MM.1S (cell line): ENCODE measurements at regions not wholly inside any gene's neighbourhood (a gene's known extent, or its start where the extent isn't known, plus 50 kb on each side); places are given as distances from the start of the nearest gene placed in this dataset.

Experiments
- DNase-seq: peaks from one replicate; pipeline ENCODE4 v3.0.0-alpha.2; 2015
- H2AFZ ChIP-seq: fragments of 300-600 bp; sonication (generic); 2 replicates; pipeline ENCODE4 v1.6.0; 2016; ENCODE audit warnings: antibody characterized with exemption, low read length
- H3F3A ChIP-seq: fragments of 300-600 bp; sonication (generic); 2 replicates; pipeline ENCODE4 v1.6.1; 2016; ENCODE audit warnings: mild to moderate bottlenecking, antibody characterized with exemption, low read length, moderate library complexity, mixed read lengths; ENCODE audit not compliant: insufficient read depth
- H3K27ac ChIP-seq: fragments of 300-600 bp; sonication (generic); 2 replicates; pipeline ENCODE4 v1.5.1; 2016; ENCODE audit warnings: mild to moderate bottlenecking, low read length
- H3K27me3 ChIP-seq: fragments of 300-600 bp; sonication (generic); replicated peaks from 2 replicates; pipeline ENCODE4 v1.6.0; 2016; ENCODE audit warnings: low read length; ENCODE audit not compliant: insufficient read depth
- H3K36me3 ChIP-seq: fragments of 300-600 bp; sonication (generic); replicated peaks from 2 replicates; pipeline ENCODE4 v1.6.1; 2016; ENCODE audit warnings: mild to moderate bottlenecking, low read length, mixed read lengths; ENCODE audit not compliant: insufficient read depth
- H3K4me1 ChIP-seq: fragments of 300-600 bp; sonication (generic); 2 replicates; pipeline ENCODE4 v1.6.1; 2016; ENCODE audit warnings: low read length, mixed read lengths
- H3K4me2 ChIP-seq: fragments of 300-600 bp; sonication (generic); 2 replicates; pipeline ENCODE4 v1.6.0; 2016; ENCODE audit warnings: low read depth, low read length
- H3K4me3 ChIP-seq: fragments of 300-600 bp; sonication (generic); 2 replicates; pipeline ENCODE4 v1.5.1; 2016; ENCODE audit warnings: low read length, mixed read lengths
- H3K79me2 ChIP-seq: fragments of 300-600 bp; sonication (generic); 2 replicates; pipeline ENCODE4 v1.6.1; 2016; ENCODE audit warnings: mixed run types, low read length, mixed read lengths
- H3K9ac ChIP-seq: fragments of 300-600 bp; sonication (generic); 2 replicates; pipeline ENCODE4 v1.6.1; 2016; ENCODE audit warnings: low read length, mixed read lengths
- H3K9me2 ChIP-seq: fragments of 300-600 bp; sonication (generic); replicated peaks from 2 replicates; pipeline ENCODE4 v1.6.1; 2016; ENCODE audit warnings: mild to moderate bottlenecking, low read length, mixed read lengths; ENCODE audit not compliant: insufficient read depth
- H3K9me3 ChIP-seq: fragments of 300-600 bp; sonication (generic); replicated peaks from 2 replicates; pipeline ENCODE4 v1.6.1; 2016; ENCODE audit warnings: mild to moderate bottlenecking, low read length, mixed read lengths; ENCODE audit not compliant: insufficient read depth
- H4K20me1 ChIP-seq: fragments of 300-600 bp; sonication (generic); 2 replicates; pipeline ENCODE4 v1.6.1; 2016; ENCODE audit warnings: mild to moderate bottlenecking, low read length, moderate library complexity, mixed read lengths; ENCODE audit not compliant: insufficient read depth
- EZH2 ChIP-seq: fragments of 300-600 bp; sonication (generic); optimal IDR thresholded peaks from 2 replicates; pipeline ENCODE3; 2017; ENCODE audit warnings: low read depth, mild to moderate bottlenecking, antibody characterized with exemption, low read length, mixed read lengths
- EZH2phosphoT487 ChIP-seq: fragments of 300-600 bp; sonication (generic); IDR thresholded peaks from 2 replicates; pipeline ENCODE4 v1.6.1; 2018; ENCODE audit warnings: antibody characterized with exemption, low read length
- TF ChIP-seq, protein P1 (sequence below): fragments of 300-600 bp; sonication (generic); IDR thresholded peaks from 2 replicates; pipeline ENCODE4 v1.5.1; 2016; ENCODE audit warnings: antibody characterized with exemption, low read length, mixed read lengths

DNA sequence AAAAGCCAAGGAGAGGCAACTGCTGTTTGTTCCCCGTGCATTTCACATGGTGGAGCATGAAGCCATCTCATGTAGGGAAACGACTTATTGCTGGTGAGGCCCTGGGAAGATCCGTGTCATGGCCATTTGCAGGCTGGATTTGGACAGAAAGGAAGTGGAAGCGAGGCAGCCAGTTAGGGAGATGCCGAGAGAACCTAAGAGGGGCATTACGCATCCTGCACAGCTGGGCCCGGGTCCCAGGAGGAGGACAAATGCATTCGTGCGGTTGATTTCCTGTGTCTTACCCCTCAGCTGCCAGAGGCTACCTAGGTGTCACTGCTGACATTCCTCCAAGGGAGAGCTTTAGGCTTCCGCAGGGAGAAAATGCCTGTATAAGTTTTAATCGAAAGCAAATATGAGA lies 316.2 kb upstream of the CDYL start:
- no peaks in the 10 kb centered on the region for H3K36me3 ChIP-seq
- H3F3A ChIP-seq: no peaks in the 10 kb centered on the region
- H4K20me1 ChIP-seq: no peaks in the 10 kb centered on the region
- no peak overlapping the region for H3K27ac ChIP-seq
- H3K79me2 ChIP-seq: no peaks in the 10 kb centered on the region
- H3K4me2 ChIP-seq: no peak overlapping the region
- no peaks in the 10 kb centered on the region for H3K9me2 ChIP-seq
- H3K9me3 ChIP-seq: no peaks in the 10 kb centered on the region
- no peak for DNase-seq
- no peaks in the 10 kb centered on the region for H3K27me3 ChIP-seq
- no peaks in the 10 kb centered on the region for H3K4me1 ChIP-seq
- no peak for TF ChIP-seq EZH2phosphoT487
- H3K4me3 ChIP-seq: no peak overlapping the region
- no peak overlapping the region for H3K9ac ChIP-seq
- H2AFZ ChIP-seq: no peak overlapping the region

DNA sequence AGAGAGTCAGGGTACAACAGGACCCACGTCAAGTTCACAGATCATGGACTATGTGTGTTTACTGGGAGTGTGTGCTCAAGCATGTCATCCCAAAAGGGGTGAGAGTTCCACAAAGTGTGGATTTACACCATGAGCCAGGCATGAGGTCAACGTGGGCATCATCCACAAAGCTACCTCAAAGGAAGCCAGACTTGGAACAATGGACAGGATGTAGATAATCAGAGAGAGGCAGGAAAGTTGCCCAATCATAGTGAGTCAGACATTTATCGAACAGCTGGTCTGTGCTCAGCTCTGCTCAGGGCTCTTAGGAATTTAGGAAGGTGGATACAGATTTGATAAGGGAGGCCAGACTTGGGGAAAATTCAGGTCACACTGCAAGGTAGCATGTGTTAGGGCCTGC lies 317.2 kb upstream of the CDYL start:
- H3K9ac ChIP-seq: no peak overlapping the region
- no peaks in the 10 kb centered on the region for H3K79me2 ChIP-seq
- H2AFZ ChIP-seq: no peak overlapping the region
- no peaks in the 10 kb centered on the region for H3F3A ChIP-seq
- no peaks in the 10 kb centered on the region for H4K20me1 ChIP-seq
- H3K27me3 ChIP-seq: no peaks in the 10 kb centered on the region
- no peaks in the 10 kb centered on the region for H3K4me1 ChIP-seq
- no peak for DNase-seq
- no peaks in the 10 kb centered on the region for H3K36me3 ChIP-seq
- H3K4me2 ChIP-seq: no peak overlapping the region
- no peaks in the 10 kb centered on the region for H3K9me3 ChIP-seq
- no peaks in the 10 kb centered on the region for H3K9me2 ChIP-seq
- TF ChIP-seq EZH2phosphoT487 (no peak), EZH2 (no peak)
- TF ChIP-seq, protein P1, sequence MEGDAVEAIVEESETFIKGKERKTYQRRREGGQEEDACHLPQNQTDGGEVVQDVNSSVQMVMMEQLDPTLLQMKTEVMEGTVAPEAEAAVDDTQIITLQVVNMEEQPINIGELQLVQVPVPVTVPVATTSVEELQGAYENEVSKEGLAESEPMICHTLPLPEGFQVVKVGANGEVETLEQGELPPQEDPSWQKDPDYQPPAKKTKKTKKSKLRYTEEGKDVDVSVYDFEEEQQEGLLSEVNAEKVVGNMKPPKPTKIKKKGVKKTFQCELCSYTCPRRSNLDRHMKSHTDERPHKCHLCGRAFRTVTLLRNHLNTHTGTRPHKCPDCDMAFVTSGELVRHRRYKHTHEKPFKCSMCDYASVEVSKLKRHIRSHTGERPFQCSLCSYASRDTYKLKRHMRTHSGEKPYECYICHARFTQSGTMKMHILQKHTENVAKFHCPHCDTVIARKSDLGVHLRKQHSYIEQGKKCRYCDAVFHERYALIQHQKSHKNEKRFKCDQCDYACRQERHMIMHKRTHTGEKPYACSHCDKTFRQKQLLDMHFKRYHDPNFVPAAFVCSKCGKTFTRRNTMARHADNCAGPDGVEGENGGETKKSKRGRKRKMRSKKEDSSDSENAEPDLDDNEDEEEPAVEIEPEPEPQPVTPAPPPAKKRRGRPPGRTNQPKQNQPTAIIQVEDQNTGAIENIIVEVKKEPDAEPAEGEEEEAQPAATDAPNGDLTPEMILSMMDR: no peak
- H3K4me3 ChIP-seq: no peak overlapping the region
- H3K27ac ChIP-seq: no peak overlapping the region

DNA sequence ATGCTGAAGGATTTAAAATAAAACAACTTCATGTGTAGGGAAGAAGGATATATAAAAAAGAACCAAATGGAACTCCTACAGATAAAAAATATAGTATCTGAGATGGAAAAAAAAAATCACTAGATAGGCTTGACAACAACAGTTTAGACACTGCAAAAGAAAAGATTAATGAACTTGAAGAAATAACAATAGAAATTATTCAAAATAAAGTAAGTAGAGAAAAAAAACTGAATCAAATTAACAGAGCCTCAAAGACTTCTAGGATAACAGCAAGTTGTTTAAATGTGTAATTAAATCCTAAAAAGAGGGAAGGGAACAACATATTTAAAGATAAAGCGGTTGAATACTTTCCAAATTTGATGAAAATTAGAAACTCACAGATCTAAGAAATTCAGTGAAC lies 316.3 kb upstream of the ECI2 start:
- Histone ChIP-seq H3K9ac (no peak overlapping the region), H3K27ac (no peak overlapping the region), H3F3A (no peaks in the 10 kb centered on the region), H3K9me3 (no peaks in the 10 kb centered on the region), H3K4me2 (no peak overlapping the region), H3K4me1 (no peaks in the 10 kb centered on the region), H2AFZ (no peak overlapping the region), H3K9me2 (no peaks in the 10 kb centered on the region), H3K4me3 (no peak overlapping the region), H3K27me3 (no peaks in the 10 kb centered on the region), H4K20me1 (no peaks in the 10 kb centered on the region), H3K36me3 (no peaks in the 10 kb centered on the region), H3K79me2 (no peaks in the 10 kb centered on the region)
- no peak for DNase-seq
- TF ChIP-seq EZH2phosphoT487 (no peak), EZH2 (no peak)
- TF ChIP-seq, protein P1: no peak

DNA sequence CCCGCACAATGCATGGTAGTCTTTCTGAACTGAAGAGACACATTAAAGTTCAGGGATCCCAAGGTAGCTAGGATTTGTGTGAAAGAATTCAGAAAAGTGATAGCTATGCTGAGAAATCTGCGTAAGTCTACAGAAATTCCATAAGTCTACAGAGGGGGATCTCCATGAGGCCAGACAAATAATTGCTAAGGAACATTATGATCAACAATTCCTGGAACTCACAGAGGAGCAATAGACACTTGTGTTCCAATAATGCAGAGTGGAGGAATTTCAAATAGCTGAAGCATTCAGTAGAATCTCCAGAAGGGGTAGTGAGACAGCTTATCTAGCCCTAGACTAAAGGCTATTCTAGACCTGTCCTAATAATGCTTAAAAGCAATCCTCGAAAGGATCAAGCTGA lies 315.7 kb upstream of the ECI2 start:
- no peaks in the 10 kb centered on the region for H4K20me1 ChIP-seq
- H3K36me3 ChIP-seq: no peaks in the 10 kb centered on the region
- no peak overlapping the region for H3K4me3 ChIP-seq
- no peak overlapping the region for H3K4me2 ChIP-seq
- no peak for TF ChIP-seq EZH2phosphoT487
- TF ChIP-seq, protein P1: no peak
- TF ChIP-seq EZH2: no peak
- H3K9me2 ChIP-seq: no peaks in the 10 kb centered on the region
- H2AFZ ChIP-seq: no peak overlapping the region
- no peaks in the 10 kb centered on the region for H3K4me1 ChIP-seq
- H3F3A ChIP-seq: no peaks in the 10 kb centered on the region
- H3K27ac ChIP-seq: no peak overlapping the region
- no peak overlapping the region for H3K9ac ChIP-seq
- no peaks in the 10 kb centered on the region for H3K27me3 ChIP-seq
- no peaks in the 10 kb centered on the region for H3K79me2 ChIP-seq
- H3K9me3 ChIP-seq: no peaks in the 10 kb centered on the region
- no peak for DNase-seq
